G401 (cell line): ENCODE measurements at regions not wholly inside any gene's neighbourhood (a gene's known extent, or its start where the extent isn't known, plus 50 kb on each side); places are given as distances from the start of the nearest gene placed in this dataset.

Source experiments
- DNase-seq: peaks from one replicate; pipeline ENCODE4 v3.0.0-alpha.2; 2015; ENCODE audit warnings: low spot score
- in situ Hi-C: cut with HindIII; loops from 2 replicates; pipeline ENCODE4 v1.10.0; 2016; ENCODE audit warnings: low sequenced_read_pairs, mixed read lengths

- in situ Hi-C loops, result no loop called here
- no peak for DNase-seq
Measured at GRCh38 chr14:82445810-82446570, 912.3 kb upstream of the SEL1L start.

- no peak for DNase-seq
- in situ Hi-C loops, result no loop called here
Measured at GRCh38 chr14:82447586-82447985, 913.9 kb upstream of the SEL1L start.

GRCh38 chr14:82449926-82450468, 916.3 kb upstream of the SEL1L start:
- no peak for DNase-seq
- in situ Hi-C loops, result no loop called here

GRCh38 chr14:82451675-82452074, 918.0 kb upstream of the SEL1L start:
- DNase-seq, result no peak
- in situ Hi-C loops, result no loop called here

- DNase-seq, result no peak
- in situ Hi-C loops, result no loop called here
Measured at GRCh38 chr14:82482345-82482744, 948.7 kb upstream of the SEL1L start.

GRCh38 chr14:82488473-82488872, 954.8 kb upstream of the SEL1L start:
- DNase-seq, result no peak
- in situ Hi-C loops, result no loop called here

GRCh38 chr14:82490397-82490796, 956.7 kb upstream of the SEL1L start:
- DNase-seq, result no peak
- in situ Hi-C loops, result no loop called here

- in situ Hi-C loops, result no loop called here
- no peak for DNase-seq
Measured at GRCh38 chr14:82492157-82492556, 958.5 kb upstream of the SEL1L start.

- in situ Hi-C loops, result no loop called here
- no peak for DNase-seq
Measured at GRCh38 chr14:82500222-82500621, 966.6 kb upstream of the SEL1L start.

GRCh38 chr14:82501554-82501953, 967.9 kb upstream of the SEL1L start:
- no peak for DNase-seq
- in situ Hi-C loops, result no loop called here

GRCh38 chr14:82502043-82502442, 968.4 kb upstream of the SEL1L start:
- in situ Hi-C loops, result no loop called here
- DNase-seq, result no peak

GRCh38 chr14:82504894-82505293, 971.2 kb upstream of the SEL1L start:
- in situ Hi-C loops, result no loop called here

GRCh38 chr14:82510007-82510406, 976.4 kb upstream of the SEL1L start:
- in situ Hi-C loops, result no loop called here
- no peak for DNase-seq

More at GRCh38 chr14:82504894-82505293, 971.2 kb upstream of the SEL1L start:
- DNase-seq, result no peak

- in situ Hi-C loops, result no loop called here
- DNase-seq, result no peak
Measured at GRCh38 chr14:82511399-82511798, 977.7 kb upstream of the SEL1L start.

- in situ Hi-C loops, result no loop called here
- DNase-seq, result no peak
Measured at GRCh38 chr14:82520765-82521164, 987.1 kb upstream of the SEL1L start.

GRCh38 chr14:82521191-82521590, 987.5 kb upstream of the SEL1L start:
- peak; percentile 13 for DNase-seq
- in situ Hi-C loops, result no loop called here

GRCh38 chr14:82528016-82528415, 994.4 kb upstream of the SEL1L start:
- DNase-seq, result peak; percentile 54
- in situ Hi-C loops, result no loop called here

- no peak for DNase-seq
- in situ Hi-C loops, result no loop called here
Measured at GRCh38 chr14:82533351-82533750, 999.7 kb upstream of the SEL1L start.

GRCh38 chr14:82536566-82536965, 1002.9 kb upstream of the SEL1L start:
- in situ Hi-C loops, result no loop called here
- DNase-seq, result no peak

- in situ Hi-C loops, result no loop called here
- DNase-seq, result no peak
Measured at GRCh38 chr14:82537831-82538230, 1004.2 kb upstream of the SEL1L start.

- DNase-seq, result no peak
- in situ Hi-C loops, result no loop called here
Measured at GRCh38 chr14:82546401-82546800, 1012.7 kb upstream of the SEL1L start.
